ENCODE measurements at regions not wholly inside any gene's neighbourhood (a gene's known extent, or its start where the extent isn't known, plus 50 kb on each side); places are given as distances from the start of the nearest gene placed in this dataset.

GRCh38 chr5:8478326-8478725, 609.4 kb downstream of the MTRR start:
- TF ChIP-seq CTCF (IDR thresholded peaks at IDR 0.05; ENCODE audit: insufficient read depth, missing control alignments) = no peak
- no peak for FAIRE-seq
- DNase-seq (ENCODE audit: insufficient read length, low spot score) = no peak

- FAIRE-seq = no peak
- no peak for TF ChIP-seq CTCF (IDR thresholded peaks at IDR 0.05; ENCODE audit: insufficient read depth, missing control alignments)
- DNase-seq (ENCODE audit: insufficient read length, low spot score) = no peak
Observed at GRCh38 chr5:8481007-8481406, 612.1 kb downstream of the MTRR start.

GRCh38 chr5:8491254-8491653, 622.3 kb downstream of the MTRR start:
- FAIRE-seq (no peak), DNase-seq (ENCODE audit: insufficient read length, low spot score) (no peak)
- no peak for TF ChIP-seq CTCF (IDR thresholded peaks at IDR 0.05; ENCODE audit: insufficient read depth, missing control alignments)

- FAIRE-seq (no peak), DNase-seq (ENCODE audit: insufficient read length, low spot score) (no peak)
- no peak for TF ChIP-seq CTCF (IDR thresholded peaks at IDR 0.05; ENCODE audit: insufficient read depth, missing control alignments)
Observed at GRCh38 chr5:8493176-8493575, 624.2 kb downstream of the MTRR start.

- no peak for FAIRE-seq
- no peak for DNase-seq (ENCODE audit: insufficient read length, low spot score)
- TF ChIP-seq CTCF (IDR thresholded peaks at IDR 0.05; ENCODE audit: insufficient read depth, missing control alignments) = no peak
Observed at GRCh38 chr5:8500426-8500825, 631.5 kb downstream of the MTRR start.

GRCh38 chr5:8505196-8505595, 636.2 kb downstream of the MTRR start:
- DNase-seq (ENCODE audit: insufficient read length, low spot score) (no peak), FAIRE-seq (no peak)
- TF ChIP-seq CTCF (IDR thresholded peaks at IDR 0.05; ENCODE audit: insufficient read depth, missing control alignments) = no peak

GRCh38 chr5:8508231-8508630, 639.3 kb downstream of the MTRR start:
- no peak for TF ChIP-seq CTCF (IDR thresholded peaks at IDR 0.05; ENCODE audit: insufficient read depth, missing control alignments)
- no peak for FAIRE-seq

More at GRCh38 chr5:8508231-8508630, 639.3 kb downstream of the MTRR start:
- no peak for DNase-seq (ENCODE audit: insufficient read length, low spot score)

Data from D721Med (cell line).